ENCODE measurements at regions not wholly inside any gene's neighbourhood (a gene's known extent, or its start where the extent isn't known, plus 50 kb on each side); places are given as distances from the start of the nearest gene placed in this dataset.
"Not testable (repeated sequence)": the region's sequence is repeated elsewhere in the genome, so short reads cannot be mapped to it uniquely, and the experiment has no call there.

GRCh38 chrX:15013461-15013860, 140.2 kb downstream of the MOSPD2 start:
- Histone ChIP-seq H3K27ac (ENCODE audit: low read depth, low read length) (no peak overlapping the region), H3K36me3 (ENCODE audit: control insufficient read depth, insufficient read depth, low read length) (no peaks in the 10 kb centered on the region), H3K4me3 (ENCODE audit: low read depth, low read length) (no peak overlapping the region), H3K9me3 (ENCODE audit: control insufficient read depth, insufficient read depth, low read length) (no peaks in the 10 kb centered on the region), H3K4me1 (ENCODE audit: control insufficient read depth, insufficient read depth, low read length) (no peaks in the 10 kb centered on the region), H3K27me3 (ENCODE audit: control insufficient read depth, insufficient read depth, low read length) (peaks cover 5% of the 10 kb centered on the region)
- no CpG with 5 or more reads among the region's 1 CpG for WGBS (ENCODE audit: insufficient coverage)
- DNase-seq (ENCODE audit: low read depth in 4 of 6, low spot score in 6 of 6): peak in 1 of 6 donors; percentile 56

GRCh38 chrX:14997271-14997670, 124.0 kb downstream of the MOSPD2 start:
- Histone ChIP-seq H3K4me1 (ENCODE audit: control insufficient read depth, insufficient read depth, low read length) (no peaks in the 10 kb centered on the region), H3K27ac (ENCODE audit: low read depth, low read length) (no peak overlapping the region), H3K36me3 (ENCODE audit: control insufficient read depth, insufficient read depth, low read length) (no peaks in the 10 kb centered on the region), H3K27me3 (ENCODE audit: control insufficient read depth, insufficient read depth, low read length) (peaks cover 2% of the 10 kb centered on the region), H3K9me3 (ENCODE audit: control insufficient read depth, insufficient read depth, low read length) (no peaks in the 10 kb centered on the region), H3K4me3 (ENCODE audit: low read depth, low read length) (no peak overlapping the region)
- no CpG with 5 or more reads among the region's 2 CpGs for WGBS (ENCODE audit: insufficient coverage)
- DNase-seq (ENCODE audit: low read depth in 4 of 6, low spot score in 6 of 6): peak in 2 of 6 donors; percentile 5 to 25

GRCh38 chrX:14984425-14984824, 111.2 kb downstream of the MOSPD2 start:
- H3K4me1 ChIP-seq (ENCODE audit: control insufficient read depth, insufficient read depth, low read length); H3K27ac ChIP-seq (ENCODE audit: low read depth, low read length); H3K27me3 ChIP-seq (ENCODE audit: control insufficient read depth, insufficient read depth, low read length); H3K9me3 ChIP-seq (ENCODE audit: control insufficient read depth, insufficient read depth, low read length); H3K36me3 ChIP-seq (ENCODE audit: control insufficient read depth, insufficient read depth, low read length); DNase-seq (ENCODE audit: low read depth in 4 of 6, low spot score in 6 of 6); H3K4me3 ChIP-seq (ENCODE audit: low read depth, low read length): not testable (repeated sequence)
- WGBS (ENCODE audit: insufficient coverage): no CpG with 5 or more reads among the region's 5 CpGs

Data from spinal cord (tissue), 9 donors.